ENCODE measurements at regions not wholly inside any gene's neighbourhood (a gene's known extent, or its start where the extent isn't known, plus 50 kb on each side); places are given as distances from the start of the nearest gene placed in this dataset.

DNA sequence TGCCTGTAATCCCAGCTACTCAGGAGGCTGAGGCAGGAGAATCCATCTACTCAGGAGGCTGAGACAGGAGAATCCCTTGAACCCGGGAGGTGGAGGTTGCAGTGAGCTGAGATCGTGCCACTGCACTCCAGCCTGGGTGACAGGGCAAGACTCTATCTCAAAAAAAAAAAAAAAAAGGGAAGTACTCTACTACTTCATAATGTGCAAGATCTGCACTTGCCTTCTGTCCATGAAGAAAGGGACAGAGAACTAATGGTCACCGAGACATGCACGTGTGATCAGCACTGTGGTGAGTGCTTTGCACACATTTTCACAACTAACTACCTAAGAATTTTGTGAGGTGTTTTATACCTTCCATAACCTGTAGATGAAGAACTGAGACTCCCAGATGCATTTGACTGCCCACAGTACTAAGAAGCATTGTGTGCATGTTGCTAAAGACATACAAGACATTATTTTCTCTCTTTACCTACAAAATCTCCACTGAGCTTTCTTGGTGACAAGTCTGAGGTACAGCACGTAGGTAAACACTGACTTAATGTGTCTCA, 784.8 kb upstream of the ID2 start:
- Histone ChIP-seq H3K27me3 (ENCODE audit: insufficient read depth, low read length) (no peaks in the 10 kb centered on the region), H3K4me1 (ENCODE audit: insufficient read depth, low read length) (peaks cover 2% of the 10 kb centered on the region), H3K4me3 (ENCODE audit: low read length) (no peak overlapping the region), H2AFZ (ENCODE audit: low read depth, low read length) (no peak overlapping the region), H3K9me3 (ENCODE audit: low read length) (no peaks in the 10 kb centered on the region), H3K36me3 (ENCODE audit: insufficient read depth, low read length) (no peaks in the 10 kb centered on the region)

DNA sequence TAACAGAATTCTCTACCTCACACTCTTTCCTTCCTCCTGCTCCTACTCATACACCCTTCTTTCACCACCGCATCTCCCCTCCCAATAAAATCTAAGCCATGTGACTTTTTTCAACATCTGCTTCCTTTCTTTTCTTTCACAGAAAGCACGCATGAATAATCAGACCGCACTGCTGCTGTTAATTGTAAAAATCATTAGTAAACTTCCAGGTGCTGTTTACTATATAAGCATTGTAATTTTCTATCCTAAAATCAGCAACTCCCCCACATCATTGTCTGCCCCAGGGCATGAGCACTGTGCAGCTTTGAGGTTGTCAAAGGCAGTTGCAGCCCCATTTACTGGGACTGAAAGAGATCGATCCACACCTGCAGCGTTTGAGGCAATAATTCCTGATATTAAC, 782.6 kb upstream of the ID2 start:
- Histone ChIP-seq H2AFZ (ENCODE audit: low read depth, low read length) (no peak overlapping the region), H3K4me3 (ENCODE audit: low read length) (no peak overlapping the region), H3K4me1 (ENCODE audit: insufficient read depth, low read length) (peaks cover 2% of the 10 kb centered on the region), H3K27me3 (ENCODE audit: insufficient read depth, low read length) (no peaks in the 10 kb centered on the region), H3K36me3 (ENCODE audit: insufficient read depth, low read length) (no peaks in the 10 kb centered on the region), H3K9me3 (ENCODE audit: low read length) (no peaks in the 10 kb centered on the region)

DNA sequence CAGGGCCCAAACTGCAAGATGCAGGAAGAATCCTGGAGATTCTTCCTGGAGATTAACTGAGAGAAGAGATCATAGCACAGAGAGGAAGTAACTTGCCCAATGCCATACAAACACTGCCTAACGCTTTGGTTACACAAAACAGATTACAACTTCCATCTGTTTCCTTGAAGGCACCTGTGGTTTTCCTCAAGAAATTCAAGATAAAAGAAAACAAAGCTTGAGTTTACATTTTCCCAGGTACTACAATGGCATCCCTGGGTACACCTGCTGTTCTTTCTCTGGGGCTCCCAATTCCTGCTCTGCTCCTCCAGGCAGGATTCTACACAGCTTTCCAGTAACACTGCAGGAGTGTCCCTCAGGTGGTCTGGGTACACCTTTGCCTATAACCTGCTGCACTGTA, 781.9 kb upstream of the ID2 start:
- no peak overlapping the region for H2AFZ ChIP-seq (ENCODE audit: low read depth, low read length)
- no peaks in the 10 kb centered on the region for H3K27me3 ChIP-seq (ENCODE audit: insufficient read depth, low read length)
- no peaks in the 10 kb centered on the region for H3K36me3 ChIP-seq (ENCODE audit: insufficient read depth, low read length)
- H3K4me3 ChIP-seq (ENCODE audit: low read length) = no peak overlapping the region
- H3K4me1 ChIP-seq (ENCODE audit: insufficient read depth, low read length) = peaks cover 2% of the 10 kb centered on the region
- no peaks in the 10 kb centered on the region for H3K9me3 ChIP-seq (ENCODE audit: low read length)

DNA sequence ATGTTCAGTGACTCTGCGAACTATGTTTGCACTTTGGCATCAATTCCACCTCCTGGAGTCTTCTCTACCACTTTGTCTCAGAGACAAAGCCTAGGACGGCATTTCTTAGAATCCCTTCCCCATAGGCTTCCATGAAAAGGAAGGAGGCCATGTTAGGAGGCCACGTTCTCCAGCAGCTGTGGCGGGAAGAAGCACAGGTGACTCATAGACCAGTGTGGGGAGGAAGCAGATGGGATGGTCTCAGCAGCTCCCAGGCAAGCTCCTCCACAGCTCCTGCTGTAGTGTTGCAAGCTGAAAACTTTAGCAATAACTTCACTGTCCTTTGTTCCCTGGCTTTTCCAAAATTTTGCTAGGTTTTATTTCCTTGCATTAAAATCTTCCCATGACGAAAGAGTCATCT, 781.3 kb upstream of the ID2 start:
- H3K9me3 ChIP-seq (ENCODE audit: low read length) = no peaks in the 10 kb centered on the region
- peaks cover 2% of the 10 kb centered on the region for H3K4me1 ChIP-seq (ENCODE audit: insufficient read depth, low read length)
- H3K4me3 ChIP-seq (ENCODE audit: low read length) = no peak overlapping the region
- H3K36me3 ChIP-seq (ENCODE audit: insufficient read depth, low read length) = no peaks in the 10 kb centered on the region
- no peaks in the 10 kb centered on the region for H3K27me3 ChIP-seq (ENCODE audit: insufficient read depth, low read length)
- H2AFZ ChIP-seq (ENCODE audit: low read depth, low read length) = no peak overlapping the region

DNA sequence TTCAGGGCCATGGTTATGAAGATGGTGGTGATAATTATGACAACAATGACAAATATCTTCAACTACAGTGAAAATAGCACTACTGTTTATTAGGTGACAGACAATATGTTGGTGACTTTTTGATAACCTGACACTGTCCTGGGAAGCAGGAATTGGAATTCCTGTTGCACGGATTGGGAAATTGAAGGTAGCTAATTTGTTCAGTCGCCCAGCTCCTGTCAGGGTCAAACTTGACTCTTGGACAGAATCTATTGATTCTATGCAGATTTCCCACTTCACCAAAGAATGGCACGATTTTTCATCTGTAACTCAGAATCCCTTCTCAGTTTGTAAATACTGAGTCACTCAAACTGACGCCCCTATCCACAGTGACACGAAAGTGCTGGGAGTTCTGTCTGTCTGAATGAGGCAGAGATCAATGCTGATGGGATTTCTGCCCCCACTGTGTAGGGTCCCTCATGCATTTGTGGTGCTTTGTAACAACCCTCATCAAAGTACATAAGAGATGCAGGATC, 779.5 kb upstream of the ID2 start:
- Histone ChIP-seq H3K36me3 (ENCODE audit: insufficient read depth, low read length) (no peaks in the 10 kb centered on the region), H3K4me3 (ENCODE audit: low read length) (no peak overlapping the region), H3K9me3 (ENCODE audit: low read length) (no peaks in the 10 kb centered on the region), H2AFZ (ENCODE audit: low read depth, low read length) (no peak overlapping the region), H3K27me3 (ENCODE audit: insufficient read depth, low read length) (no peaks in the 10 kb centered on the region), H3K4me1 (ENCODE audit: insufficient read depth, low read length) (peaks cover 2% of the 10 kb centered on the region)

DNA sequence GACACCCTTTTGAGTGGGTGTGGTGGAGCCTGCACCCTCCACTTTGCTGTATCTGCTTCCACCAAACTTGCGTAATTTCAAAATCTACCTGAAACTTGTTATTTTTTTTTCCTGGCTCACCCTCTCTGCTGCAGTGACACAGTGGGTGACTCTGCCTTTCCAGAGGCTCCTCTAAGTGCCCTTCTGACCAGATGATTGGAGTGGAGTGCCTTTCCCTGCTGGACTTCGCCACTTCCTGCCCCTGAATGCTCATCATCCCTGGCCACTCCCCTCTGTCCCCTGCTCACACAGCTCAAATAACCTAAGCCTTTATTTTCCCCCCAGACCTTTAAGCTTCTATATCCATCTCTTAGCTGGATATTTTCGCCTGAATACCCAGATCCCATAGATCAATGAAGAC, 777.5 kb upstream of the ID2 start:
- Histone ChIP-seq H3K9me3 (ENCODE audit: low read length) (no peaks in the 10 kb centered on the region), H2AFZ (ENCODE audit: low read depth, low read length) (no peak overlapping the region), H3K36me3 (ENCODE audit: insufficient read depth, low read length) (no peaks in the 10 kb centered on the region), H3K4me3 (ENCODE audit: low read length) (no peak overlapping the region), H3K27me3 (ENCODE audit: insufficient read depth, low read length) (no peaks in the 10 kb centered on the region), H3K4me1 (ENCODE audit: insufficient read depth, low read length) (no peaks in the 10 kb centered on the region)

DNA sequence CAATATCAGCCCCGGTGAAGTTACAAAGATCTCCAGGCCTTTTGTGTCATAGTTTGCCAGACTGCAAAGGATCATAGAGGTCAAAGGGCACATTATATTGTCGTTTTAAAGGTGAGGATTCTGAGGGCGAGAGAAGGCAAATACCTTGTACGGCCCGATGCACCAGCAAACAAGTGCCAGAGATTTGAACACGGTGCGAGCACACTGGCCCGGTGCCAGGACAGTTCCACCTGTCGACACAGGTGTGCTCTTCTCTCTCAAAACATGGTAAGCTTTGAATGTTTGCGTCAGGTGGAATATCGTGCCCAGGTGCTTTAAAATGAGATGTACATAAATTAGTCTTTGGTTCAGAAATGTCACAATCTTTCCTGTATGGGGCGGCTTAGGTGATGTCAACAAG, 776.1 kb upstream of the ID2 start:
- Histone ChIP-seq H3K36me3 (ENCODE audit: insufficient read depth, low read length) (no peaks in the 10 kb centered on the region), H2AFZ (ENCODE audit: low read depth, low read length) (no peak overlapping the region), H3K9me3 (ENCODE audit: low read length) (no peaks in the 10 kb centered on the region), H3K27me3 (ENCODE audit: insufficient read depth, low read length) (no peaks in the 10 kb centered on the region), H3K4me1 (ENCODE audit: insufficient read depth, low read length) (no peaks in the 10 kb centered on the region), H3K4me3 (ENCODE audit: low read length) (no peak overlapping the region)

DNA sequence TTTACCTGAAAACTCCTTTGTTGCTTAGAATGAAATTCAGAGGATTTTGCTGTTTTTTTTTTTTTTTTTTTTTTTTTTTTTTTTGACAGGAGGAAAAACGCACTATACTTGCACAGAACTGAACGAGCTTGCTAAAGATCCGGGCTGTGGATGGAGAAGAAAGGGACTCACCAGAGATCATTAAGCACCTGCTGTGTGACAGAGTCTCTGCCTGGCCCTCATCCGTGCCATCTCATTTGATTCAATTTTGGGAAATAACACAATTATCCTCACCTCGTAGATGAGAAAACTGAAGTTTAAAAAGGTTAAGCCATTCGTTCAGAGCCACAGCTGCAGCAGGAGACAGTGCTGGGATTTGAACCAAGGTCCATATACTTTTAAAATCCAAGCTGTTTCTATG, 775.4 kb upstream of the ID2 start:
- no peaks in the 10 kb centered on the region for H3K9me3 ChIP-seq (ENCODE audit: low read length)
- no peaks in the 10 kb centered on the region for H3K4me1 ChIP-seq (ENCODE audit: insufficient read depth, low read length)
- no peaks in the 10 kb centered on the region for H3K36me3 ChIP-seq (ENCODE audit: insufficient read depth, low read length)
- no peak overlapping the region for H2AFZ ChIP-seq (ENCODE audit: low read depth, low read length)
- H3K27me3 ChIP-seq (ENCODE audit: insufficient read depth, low read length) = no peaks in the 10 kb centered on the region
- H3K4me3 ChIP-seq (ENCODE audit: low read length) = no peak overlapping the region

DNA sequence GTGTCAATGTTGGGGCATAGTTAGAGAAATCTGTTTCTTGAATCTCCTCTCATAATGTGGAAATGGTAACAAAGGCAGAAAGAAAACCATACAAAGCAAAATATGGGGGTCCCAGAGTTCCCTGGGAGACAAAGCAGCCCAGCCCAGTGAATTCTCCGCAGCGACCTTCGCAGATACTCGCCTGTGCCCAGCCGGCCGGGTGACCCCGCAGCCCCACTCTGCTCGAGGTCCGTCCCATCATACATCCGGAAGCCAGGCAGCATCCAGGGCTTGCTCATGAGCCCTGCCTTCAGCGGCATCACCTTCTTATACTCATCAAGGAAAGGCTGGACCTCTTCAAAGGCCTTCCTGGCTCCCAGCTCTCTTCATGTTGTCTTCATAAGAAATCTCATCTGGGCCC, 774.8 kb upstream of the ID2 start:
- no peaks in the 10 kb centered on the region for H3K27me3 ChIP-seq (ENCODE audit: insufficient read depth, low read length)
- H2AFZ ChIP-seq (ENCODE audit: low read depth, low read length) = no peak overlapping the region
- no peaks in the 10 kb centered on the region for H3K4me1 ChIP-seq (ENCODE audit: insufficient read depth, low read length)
- no peak overlapping the region for H3K4me3 ChIP-seq (ENCODE audit: low read length)
- H3K9me3 ChIP-seq (ENCODE audit: low read length) = no peaks in the 10 kb centered on the region
- no peaks in the 10 kb centered on the region for H3K36me3 ChIP-seq (ENCODE audit: insufficient read depth, low read length)

DNA sequence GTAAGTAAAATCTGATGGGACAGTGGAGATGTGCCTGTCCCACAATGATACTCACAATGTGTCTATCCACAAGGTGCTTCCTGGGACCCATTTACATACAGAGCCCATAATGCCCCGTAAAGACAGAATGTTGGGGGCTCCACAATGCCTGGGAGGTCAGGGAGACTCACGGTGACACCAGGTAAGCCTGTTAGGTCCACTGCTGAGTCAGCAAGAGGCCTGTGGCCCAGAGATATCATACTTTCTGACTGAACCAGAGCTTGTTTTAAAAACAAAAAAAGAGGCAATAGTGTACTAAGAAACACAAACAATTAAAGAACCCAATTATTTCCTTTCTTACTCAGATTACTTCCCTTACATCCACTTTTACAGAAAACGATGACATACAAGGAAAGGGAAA, 771.1 kb upstream of the ID2 start:
- Histone ChIP-seq H3K9me3 (ENCODE audit: low read length) (no peaks in the 10 kb centered on the region), H3K36me3 (ENCODE audit: insufficient read depth, low read length) (no peaks in the 10 kb centered on the region), H3K27me3 (ENCODE audit: insufficient read depth, low read length) (no peaks in the 10 kb centered on the region), H3K4me3 (ENCODE audit: low read length) (no peak overlapping the region), H2AFZ (ENCODE audit: low read depth, low read length) (no peak overlapping the region), H3K4me1 (ENCODE audit: insufficient read depth, low read length) (no peaks in the 10 kb centered on the region)

DNA sequence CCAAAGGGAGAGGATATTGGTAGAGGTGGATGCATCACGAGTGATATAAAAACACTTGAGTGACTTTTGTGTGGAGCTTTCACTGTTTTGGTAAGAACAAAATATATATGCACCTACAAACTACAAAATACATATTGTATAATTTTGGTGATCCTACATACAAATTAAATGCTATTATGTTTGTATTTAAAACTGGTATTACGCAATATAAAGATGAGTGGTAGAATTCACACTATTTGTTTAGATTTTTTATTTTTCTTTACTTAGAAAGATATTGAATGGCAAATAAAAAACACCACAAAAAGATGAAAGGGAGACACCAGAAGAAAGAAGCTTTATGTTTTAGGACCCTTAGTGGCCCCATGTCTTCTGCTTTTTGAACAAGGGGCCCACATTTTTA, 770.7 kb upstream of the ID2 start:
- no peaks in the 10 kb centered on the region for H3K27me3 ChIP-seq (ENCODE audit: insufficient read depth, low read length)
- no peaks in the 10 kb centered on the region for H3K9me3 ChIP-seq (ENCODE audit: low read length)
- no peaks in the 10 kb centered on the region for H3K4me1 ChIP-seq (ENCODE audit: insufficient read depth, low read length)
- no peak overlapping the region for H2AFZ ChIP-seq (ENCODE audit: low read depth, low read length)
- no peak overlapping the region for H3K4me3 ChIP-seq (ENCODE audit: low read length)
- no peaks in the 10 kb centered on the region for H3K36me3 ChIP-seq (ENCODE audit: insufficient read depth, low read length)

DNA sequence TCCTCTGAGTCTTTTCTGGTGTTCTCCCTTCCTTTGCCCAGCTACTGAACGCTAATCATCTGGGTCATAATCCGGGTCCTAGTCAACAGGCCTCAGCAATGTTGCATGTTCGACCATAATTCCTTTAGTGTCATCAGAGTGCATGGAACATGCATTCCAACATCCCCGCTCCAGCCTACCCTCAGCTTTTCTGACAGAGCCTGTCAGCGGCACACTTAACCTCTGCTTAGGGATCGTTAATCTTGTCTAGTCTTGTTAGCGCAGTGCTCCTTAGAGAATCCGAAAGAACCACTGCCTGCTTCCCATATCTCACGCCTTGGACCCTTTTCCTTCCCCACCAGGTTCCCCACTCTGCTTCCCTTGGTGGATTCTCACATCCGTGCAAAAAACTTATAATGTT, 767.9 kb upstream of the ID2 start:
- Histone ChIP-seq H3K27me3 (ENCODE audit: insufficient read depth, low read length) (no peaks in the 10 kb centered on the region), H3K36me3 (ENCODE audit: insufficient read depth, low read length) (no peaks in the 10 kb centered on the region)

DNA sequence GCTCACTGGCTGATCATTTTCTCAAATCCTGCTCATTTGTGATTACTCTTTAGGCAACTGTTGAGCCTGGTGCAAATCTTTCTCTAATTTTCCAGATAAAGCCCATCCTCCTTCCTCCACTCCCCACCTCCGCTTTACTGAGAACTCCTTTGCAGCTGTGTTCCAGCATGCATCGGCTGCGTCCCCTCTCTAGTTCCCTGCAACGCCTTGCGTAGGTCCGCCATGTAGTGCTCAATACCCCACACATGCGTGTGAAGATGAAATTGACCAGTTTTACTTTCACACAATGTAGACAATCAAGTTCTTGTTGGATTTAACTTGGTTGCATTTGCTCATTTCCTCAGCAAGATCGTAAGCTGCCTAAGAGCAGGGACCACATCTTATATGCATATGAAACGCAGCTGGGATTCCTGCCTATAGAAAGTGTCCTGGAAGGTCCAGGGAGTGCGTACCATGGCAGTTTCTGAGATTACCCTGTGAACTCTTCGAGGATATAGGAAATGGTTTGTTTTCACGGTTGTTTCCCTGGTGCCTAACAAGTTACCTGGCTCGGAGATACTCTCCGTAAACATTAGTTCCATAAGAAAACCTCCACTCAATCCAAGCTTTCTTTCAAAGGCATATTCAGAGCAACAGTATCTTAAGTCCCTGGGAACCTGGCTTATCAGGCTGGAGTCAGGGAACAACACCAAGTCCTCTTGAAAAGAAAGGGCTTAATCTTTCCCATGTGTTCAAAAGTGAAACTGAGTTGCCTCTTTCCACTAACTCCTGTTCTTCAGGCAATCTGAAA, 766.4 kb upstream of the ID2 start:
- Histone ChIP-seq H3K36me3 (ENCODE audit: insufficient read depth, low read length) (no peaks in the 10 kb centered on the region), H2AFZ (ENCODE audit: low read depth, low read length) (no peak overlapping the region), H3K9me3 (ENCODE audit: low read length) (no peaks in the 10 kb centered on the region), H3K27me3 (ENCODE audit: insufficient read depth, low read length) (no peaks in the 10 kb centered on the region), H3K4me3 (ENCODE audit: low read length) (no peak overlapping the region), H3K4me1 (ENCODE audit: insufficient read depth, low read length) (no peaks in the 10 kb centered on the region)

More for the DNA sequence above, 767.9 kb upstream of the ID2 start:
- H3K4me3 ChIP-seq (ENCODE audit: low read length) = no peak overlapping the region
- H2AFZ ChIP-seq (ENCODE audit: low read depth, low read length) = no peak overlapping the region
- H3K4me1 ChIP-seq (ENCODE audit: insufficient read depth, low read length) = no peaks in the 10 kb centered on the region
- no peaks in the 10 kb centered on the region for H3K9me3 ChIP-seq (ENCODE audit: low read length)

DNA sequence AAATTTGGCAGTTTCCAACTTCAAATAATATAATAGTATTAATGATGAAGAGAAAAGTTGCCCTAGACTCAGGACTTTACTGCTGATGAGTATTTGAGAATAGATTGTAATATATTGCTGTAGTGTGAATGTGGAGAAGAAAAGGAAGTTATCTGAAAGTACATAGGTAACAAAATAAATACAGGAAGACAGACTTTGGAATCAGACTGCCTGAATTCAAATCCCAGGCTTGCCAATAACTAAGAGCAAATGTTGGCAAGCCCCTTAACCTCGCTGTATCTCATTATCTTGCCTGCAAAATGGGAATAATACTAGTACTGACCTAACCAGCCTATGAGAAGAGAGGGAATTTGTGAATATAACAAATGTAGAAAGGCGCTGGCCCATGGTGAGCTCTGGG, 765.2 kb upstream of the ID2 start:
- H3K27me3 ChIP-seq (ENCODE audit: insufficient read depth, low read length) = no peaks in the 10 kb centered on the region
- no peak overlapping the region for H2AFZ ChIP-seq (ENCODE audit: low read depth, low read length)
- no peaks in the 10 kb centered on the region for H3K36me3 ChIP-seq (ENCODE audit: insufficient read depth, low read length)
- no peak overlapping the region for H3K4me3 ChIP-seq (ENCODE audit: low read length)
- H3K9me3 ChIP-seq (ENCODE audit: low read length) = no peaks in the 10 kb centered on the region
- H3K4me1 ChIP-seq (ENCODE audit: insufficient read depth, low read length) = no peaks in the 10 kb centered on the region

All from neuron (in vitro differentiated cells).